ENCODE measurements at regions not wholly inside any gene's neighbourhood (a gene's known extent, or its start where the extent isn't known, plus 50 kb on each side); places are given as distances from the start of the nearest gene placed in this dataset.

DNA sequence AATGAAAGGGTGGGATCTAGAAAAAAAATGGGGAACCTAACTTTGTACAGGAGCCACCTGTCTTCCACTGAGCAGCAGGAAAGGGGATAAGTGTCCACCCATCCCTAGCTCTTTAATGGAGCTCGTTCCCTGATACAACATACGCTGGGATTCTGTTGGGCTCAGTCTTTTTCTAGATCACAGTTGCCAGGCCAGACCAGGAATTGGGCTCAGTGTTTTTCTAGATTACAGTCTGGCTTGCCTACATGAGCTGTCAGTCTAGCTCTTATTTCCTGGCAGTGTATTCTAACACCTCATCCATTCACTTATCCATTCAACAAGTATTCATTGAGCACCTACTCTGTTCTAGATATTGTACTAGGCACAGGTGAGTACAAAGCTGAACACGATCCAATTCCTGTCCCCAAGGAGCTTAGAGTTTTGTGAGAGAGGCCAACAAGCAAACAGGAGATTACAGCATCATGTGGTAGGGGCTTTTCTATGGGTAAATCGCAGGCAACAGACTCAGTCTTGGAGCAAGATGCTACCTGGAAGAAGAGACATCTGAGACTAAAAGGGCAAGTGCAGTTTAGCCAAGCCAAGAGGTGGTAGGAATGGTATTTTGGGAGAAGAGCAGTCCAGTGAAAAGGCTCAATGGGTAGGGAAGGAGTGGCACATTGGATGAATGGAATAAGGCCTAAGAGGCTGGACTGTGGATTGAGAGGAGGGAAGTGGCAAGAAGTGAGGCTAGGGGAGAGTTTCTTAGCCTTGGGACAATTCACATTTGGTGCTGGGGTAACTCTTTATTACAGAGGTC is 138.0 kb upstream of the HS3ST2 start:
- TF ChIP-seq EZH2phosphoT487 (IDR thresholded peaks at IDR 0.05; ENCODE audit: unreplicated experiment): no peak
- no peak for TF ChIP-seq CTCF (conservative IDR thresholded peaks at IDR 0.05; ENCODE audit: low read depth in 2 of 2)
- no peak for TF ChIP-seq POLR2AphosphoS5 (IDR thresholded peaks at IDR 0.05; ENCODE audit: low read depth)
- TF ChIP-seq ZNF114 (CRISPR knock-in tag; IDR thresholded peaks at IDR 0.05): no peak
- no peak for TF ChIP-seq EZH2 (IDR thresholded peaks at IDR 0.05; ENCODE audit: low read depth, unreplicated experiment)
- TF ChIP-seq REST (IDR thresholded peaks at IDR 0.05; ENCODE audit: unreplicated experiment): no peak
- no peak for TF ChIP-seq CREB1 (CRISPR knock-in tag; IDR thresholded peaks at IDR 0.05; ENCODE audit: low read depth)
- no peak for TF ChIP-seq ZNF331 (CRISPR knock-in tag; IDR thresholded peaks at IDR 0.05; ENCODE audit: low read depth)
- TF ChIP-seq JUNB (IDR thresholded peaks at IDR 0.05; ENCODE audit: unreplicated experiment): no peak
- TF ChIP-seq STAT1 (IDR thresholded peaks at IDR 0.05; ENCODE audit: unreplicated experiment): no peak
- TF ChIP-seq NANOG (IDR thresholded peaks at IDR 0.05; ENCODE audit: borderline replicate concordance): no peak
- TF ChIP-seq, protein P1, sequence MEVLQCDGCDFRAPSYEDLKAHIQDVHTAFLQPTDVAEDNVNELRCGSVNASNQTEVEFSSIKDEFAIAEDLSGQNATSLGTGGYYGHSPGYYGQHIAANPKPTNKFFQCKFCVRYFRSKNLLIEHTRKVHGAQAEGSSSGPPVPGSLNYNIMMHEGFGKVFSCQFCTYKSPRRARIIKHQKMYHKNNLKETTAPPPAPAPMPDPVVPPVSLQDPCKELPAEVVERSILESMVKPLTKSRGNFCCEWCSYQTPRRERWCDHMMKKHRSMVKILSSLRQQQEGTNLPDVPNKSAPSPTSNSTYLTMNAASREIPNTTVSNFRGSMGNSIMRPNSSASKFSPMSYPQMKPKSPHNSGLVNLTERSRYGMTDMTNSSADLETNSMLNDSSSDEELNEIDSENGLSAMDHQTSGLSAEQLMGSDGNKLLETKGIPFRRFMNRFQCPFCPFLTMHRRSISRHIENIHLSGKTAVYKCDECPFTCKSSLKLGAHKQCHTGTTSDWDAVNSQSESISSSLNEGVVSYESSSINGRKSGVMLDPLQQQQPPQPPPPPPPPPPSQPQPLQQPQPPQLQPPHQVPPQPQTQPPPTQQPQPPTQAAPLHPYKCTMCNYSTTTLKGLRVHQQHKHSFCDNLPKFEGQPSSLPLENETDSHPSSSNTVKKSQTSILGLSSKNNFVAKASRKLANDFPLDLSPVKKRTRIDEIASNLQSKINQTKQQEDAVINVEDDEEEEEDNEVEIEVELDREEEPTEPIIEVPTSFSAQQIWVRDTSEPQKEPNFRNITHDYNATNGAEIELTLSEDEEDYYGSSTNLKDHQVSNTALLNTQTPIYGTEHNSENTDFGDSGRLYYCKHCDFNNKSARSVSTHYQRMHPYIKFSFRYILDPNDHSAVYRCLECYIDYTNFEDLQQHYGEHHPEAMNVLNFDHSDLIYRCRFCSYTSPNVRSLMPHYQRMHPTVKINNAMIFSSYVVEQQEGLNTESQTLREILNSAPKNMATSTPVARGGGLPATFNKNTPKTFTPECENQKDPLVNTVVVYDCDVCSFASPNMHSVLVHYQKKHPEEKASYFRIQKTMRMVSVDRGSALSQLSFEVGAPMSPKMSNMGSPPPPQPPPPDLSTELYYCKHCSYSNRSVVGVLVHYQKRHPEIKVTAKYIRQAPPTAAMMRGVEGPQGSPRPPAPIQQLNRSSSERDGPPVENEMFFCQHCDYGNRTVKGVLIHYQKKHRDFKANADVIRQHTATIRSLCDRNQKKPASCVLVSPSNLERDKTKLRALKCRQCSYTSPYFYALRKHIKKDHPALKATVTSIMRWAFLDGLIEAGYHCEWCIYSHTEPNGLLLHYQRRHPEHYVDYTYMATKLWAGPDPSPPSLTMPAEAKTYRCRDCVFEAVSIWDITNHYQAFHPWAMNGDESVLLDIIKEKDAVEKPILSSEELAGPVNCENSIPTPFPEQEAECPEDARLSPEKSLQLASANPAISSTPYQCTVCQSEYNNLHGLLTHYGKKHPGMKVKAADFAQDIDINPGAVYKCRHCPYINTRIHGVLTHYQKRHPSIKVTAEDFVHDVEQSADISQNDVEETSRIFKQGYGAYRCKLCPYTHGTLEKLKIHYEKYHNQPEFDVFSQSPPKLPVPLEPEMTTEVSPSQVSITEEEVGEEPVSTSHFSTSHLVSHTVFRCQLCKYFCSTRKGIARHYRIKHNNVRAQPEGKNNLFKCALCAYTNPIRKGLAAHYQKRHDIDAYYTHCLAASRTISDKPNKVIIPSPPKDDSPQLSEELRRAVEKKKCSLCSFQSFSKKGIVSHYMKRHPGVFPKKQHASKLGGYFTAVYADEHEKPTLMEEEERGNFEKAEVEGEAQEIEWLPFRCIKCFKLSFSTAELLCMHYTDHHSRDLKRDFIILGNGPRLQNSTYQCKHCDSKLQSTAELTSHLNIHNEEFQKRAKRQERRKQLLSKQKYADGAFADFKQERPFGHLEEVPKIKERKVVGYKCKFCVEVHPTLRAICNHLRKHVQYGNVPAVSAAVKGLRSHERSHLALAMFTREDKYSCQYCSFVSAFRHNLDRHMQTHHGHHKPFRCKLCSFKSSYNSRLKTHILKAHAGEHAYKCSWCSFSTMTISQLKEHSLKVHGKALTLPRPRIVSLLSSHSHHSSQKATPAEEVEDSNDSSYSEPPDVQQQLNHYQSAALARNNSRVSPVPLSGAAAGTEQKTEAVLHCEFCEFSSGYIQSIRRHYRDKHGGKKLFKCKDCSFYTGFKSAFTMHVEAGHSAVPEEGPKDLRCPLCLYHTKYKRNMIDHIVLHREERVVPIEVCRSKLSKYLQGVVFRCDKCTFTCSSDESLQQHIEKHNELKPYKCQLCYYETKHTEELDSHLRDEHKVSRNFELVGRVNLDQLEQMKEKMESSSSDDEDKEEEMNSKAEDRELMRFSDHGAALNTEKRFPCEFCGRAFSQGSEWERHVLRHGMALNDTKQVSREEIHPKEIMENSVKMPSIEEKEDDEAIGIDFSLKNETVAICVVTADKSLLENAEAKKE (CRISPR knock-in tag; IDR thresholded peaks at IDR 0.05): no peak
- TF ChIP-seq, protein P2, sequence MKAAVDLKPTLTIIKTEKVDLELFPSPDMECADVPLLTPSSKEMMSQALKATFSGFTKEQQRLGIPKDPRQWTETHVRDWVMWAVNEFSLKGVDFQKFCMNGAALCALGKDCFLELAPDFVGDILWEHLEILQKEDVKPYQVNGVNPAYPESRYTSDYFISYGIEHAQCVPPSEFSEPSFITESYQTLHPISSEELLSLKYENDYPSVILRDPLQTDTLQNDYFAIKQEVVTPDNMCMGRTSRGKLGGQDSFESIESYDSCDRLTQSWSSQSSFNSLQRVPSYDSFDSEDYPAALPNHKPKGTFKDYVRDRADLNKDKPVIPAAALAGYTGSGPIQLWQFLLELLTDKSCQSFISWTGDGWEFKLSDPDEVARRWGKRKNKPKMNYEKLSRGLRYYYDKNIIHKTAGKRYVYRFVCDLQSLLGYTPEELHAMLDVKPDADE (IDR thresholded peaks at IDR 0.05): no peak
